HG03280 (cell line): ENCODE measurements at regions not wholly inside any gene's neighbourhood (a gene's known extent, or its start where the extent isn't known, plus 50 kb on each side); places are given as distances from the start of the nearest gene placed in this dataset.
A peak's percentile ranks its signal among the peaks of the same experiment; 100 is the strongest.
"Not testable (repeated sequence)": the region's sequence is repeated elsewhere in the genome, so short reads cannot be mapped to it uniquely, and the experiment has no call there.

ENCODE experiments used
- ATAC-seq: cut with Tn5 transposase; IDR thresholded peaks from one replicate; pipeline ENCODE4 v1.9.1; 2021; ENCODE audit warnings: mild to moderate bottlenecking, moderate library complexity; ENCODE audit not compliant: unreplicated experiment

DNA sequence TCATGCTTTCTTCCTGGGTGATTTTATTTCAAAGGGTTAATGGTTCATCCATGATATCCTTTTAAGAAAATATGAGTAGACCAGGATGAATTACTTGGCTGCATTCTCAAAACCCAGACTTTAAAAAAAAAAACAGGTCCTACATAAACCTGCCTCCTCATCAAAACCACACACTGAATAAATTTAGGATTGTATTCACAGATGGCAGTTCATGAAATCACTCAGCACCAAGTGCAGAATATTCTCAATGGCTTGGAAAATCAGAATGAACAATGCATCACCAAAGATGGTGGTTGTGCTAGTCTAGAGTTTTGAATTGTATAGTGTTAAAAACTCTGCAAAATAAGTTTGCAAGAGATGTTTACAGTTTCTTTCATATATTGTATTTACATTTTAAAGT is 145.4 kb upstream of the GRAMD2B start:
- no peak for ATAC-seq

DNA sequence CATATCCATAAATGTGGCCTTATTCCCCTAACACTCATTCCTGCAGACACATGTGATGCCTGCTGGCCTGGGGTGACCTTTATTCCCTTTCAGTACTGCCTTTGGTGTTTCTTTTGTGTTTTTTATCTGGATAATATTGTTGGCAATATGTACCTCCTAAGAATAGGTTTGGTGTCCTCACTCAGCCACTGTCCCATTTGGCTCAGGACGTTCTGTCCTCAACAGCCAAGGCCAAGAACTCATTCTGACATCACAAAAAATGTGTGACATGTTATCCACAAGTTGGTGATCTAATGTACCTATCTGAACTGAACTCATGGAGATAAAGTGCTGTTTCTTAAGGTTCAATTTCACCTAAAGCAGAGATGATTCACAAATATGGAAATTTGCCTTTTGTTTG is 142.9 kb upstream of the GRAMD2B start:
- no peak for ATAC-seq

DNA sequence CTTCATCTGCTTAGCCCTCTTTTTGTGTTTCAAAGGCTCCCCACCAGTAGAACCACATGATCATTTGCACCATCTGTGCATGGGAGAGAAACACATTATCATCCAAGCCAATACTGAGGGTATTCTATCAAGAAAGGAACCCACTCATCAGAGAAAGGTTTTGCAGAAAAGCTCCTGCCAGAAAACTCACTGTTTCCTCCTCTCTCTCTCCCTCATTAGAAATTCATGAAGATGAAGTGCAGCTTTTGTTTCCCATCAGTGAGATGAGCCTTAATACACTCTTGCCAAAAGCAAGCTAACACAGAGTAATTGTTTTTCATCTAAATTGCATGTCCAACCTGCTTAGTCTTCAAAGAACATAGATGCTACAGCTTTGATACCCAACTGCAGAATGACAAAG is 142.4 kb upstream of the GRAMD2B start:
- ATAC-seq = no peak

DNA sequence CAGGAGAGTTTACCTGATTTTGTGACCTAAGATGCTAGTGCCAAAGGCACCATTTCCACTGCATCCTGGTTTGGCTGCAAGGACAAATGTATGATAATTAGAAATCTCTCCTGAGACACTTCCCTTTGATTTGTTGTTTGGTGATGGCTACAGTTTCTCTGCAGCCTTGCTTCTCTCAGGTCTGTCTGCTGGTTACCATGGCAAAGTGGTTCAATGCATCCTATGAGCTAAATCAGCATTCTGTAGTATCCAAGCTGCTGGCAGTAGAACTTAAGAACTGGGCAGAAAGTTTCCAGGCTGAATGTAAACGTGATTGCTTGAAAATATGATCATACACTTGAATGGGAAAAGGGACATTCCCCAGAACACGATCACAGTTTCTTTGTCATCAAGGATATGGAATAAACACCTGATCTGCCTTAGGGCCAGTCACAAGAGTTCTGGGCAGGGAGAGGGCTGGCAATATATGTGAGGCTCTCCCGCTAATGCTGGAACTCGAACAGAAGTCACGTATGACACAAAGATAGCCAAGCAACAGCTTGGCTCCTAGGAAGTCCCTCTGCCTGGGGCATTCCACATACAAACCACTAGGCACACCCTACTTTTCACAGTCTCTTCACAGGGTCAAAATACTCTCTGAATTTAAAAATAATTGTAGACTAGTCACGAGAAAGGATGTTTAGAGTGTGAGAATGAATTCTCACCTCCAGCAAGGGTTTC is 138.1 kb upstream of the GRAMD2B start:
- ATAC-seq = no peak

DNA sequence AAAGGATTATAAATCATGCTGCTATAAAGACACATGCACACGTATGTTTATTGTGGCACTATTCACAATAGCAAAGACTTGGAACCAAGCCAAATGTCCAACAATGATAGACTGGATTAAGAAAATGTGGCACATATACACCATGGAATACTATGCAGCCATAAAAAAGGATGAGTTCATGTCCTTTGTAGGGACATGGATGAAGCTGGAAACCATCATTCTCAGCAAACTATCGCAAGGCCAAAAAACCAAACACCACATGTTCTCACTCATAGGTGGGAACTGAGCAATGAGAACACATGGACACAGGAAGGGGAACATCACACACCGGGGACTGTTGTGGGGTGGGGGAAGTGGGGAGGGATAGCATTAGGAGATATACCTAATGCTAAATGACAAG is 127.1 kb upstream of the GRAMD2B start:
- ATAC-seq = not testable (repeated sequence)

DNA sequence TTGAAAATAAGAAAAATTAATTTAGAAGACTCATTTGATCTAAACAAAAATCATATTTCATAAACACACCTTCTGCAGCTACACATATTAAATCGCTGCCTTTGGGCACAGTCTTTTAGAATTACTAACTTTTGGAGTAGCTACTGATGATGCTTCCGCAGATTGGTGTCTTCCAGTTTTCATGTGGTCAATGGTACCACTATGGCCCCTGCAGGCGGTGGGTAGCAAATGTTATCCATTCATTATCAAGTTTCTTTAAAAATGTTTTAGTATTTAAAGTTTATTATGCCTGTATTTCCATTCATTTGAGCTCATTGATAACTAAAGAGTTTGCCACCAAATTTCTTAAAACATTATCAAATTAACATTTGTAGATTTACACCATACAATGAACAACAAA is 122.9 kb upstream of the GRAMD2B start:
- no peak for ATAC-seq

DNA sequence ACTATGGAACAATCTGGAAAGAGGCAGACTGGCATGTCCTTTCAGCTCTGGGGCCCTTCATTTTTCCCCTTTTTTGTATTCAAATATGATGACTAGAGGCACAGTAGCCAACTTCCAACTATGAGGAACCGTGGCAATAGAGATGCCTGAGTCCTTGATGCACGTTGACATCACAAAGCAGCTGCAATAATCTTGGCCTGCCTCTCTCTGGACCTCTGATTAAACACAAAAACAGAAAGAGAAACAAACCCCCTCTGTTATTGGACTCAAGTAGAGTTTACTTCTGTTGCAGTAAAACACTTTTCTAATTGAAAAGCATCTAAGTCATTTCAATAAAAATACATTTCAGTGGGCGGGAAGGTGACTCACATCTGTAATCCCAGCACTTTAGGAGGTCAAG is 122.2 kb upstream of the GRAMD2B start:
- ATAC-seq = no peak

DNA sequence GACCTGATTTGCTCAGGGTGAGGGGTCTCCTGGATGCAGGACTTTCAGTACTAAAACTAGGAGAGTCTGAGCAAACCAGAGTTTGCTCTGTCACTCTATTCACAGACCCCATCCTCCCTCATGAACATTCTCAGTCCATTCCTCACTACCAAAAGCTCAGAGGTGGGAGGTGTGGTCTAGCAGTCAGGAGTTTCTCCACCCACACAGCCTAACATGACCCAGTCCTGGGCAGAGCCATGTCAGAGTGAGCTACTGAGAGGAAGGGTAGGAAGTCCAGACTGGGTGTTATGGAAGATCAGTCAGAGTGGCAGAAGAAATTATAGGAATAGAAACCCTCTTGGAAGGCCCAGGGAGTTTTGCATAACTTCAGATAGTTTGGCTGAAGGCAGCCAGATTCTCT is 113.3 kb upstream of the GRAMD2B start:
- ATAC-seq = no peak

DNA sequence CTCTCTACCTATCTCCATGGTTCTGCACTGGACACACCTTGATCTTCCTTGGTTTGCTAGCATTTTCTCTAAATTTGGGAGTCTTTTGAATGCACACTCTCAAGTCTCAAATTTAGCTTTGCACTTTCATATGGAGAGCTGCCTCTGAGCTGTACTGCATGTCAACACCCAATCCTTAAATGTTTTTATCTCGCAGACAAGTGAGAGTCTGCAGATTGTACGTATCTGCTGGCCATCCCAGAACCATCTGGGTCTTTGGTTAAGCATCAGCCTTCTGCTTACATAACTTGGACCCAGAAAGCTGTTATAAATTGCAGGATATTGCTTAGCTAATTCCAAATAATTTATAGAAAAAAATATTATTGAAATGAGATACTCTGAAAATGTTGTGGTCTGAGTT is 111.4 kb upstream of the GRAMD2B start:
- no peak for ATAC-seq

DNA sequence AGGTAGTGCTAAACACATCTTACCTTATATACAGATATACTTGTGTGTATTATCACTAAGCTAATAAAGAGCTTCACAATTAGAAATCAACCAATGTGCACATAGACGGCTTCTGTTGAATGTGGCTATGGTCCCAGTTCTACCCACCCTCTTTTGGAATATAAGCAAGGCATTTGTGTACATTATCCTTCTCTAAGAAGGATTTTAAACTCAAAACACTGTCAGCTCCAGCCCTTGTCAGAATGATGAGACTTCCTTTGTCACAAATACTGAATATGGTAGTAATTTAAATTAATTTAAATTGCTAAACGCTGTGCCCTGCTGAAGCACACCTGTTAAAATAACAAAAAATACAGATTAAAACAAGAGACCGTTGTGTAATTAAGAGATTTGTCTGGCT is 107.9 kb upstream of the GRAMD2B start:
- ATAC-seq = no peak

DNA sequence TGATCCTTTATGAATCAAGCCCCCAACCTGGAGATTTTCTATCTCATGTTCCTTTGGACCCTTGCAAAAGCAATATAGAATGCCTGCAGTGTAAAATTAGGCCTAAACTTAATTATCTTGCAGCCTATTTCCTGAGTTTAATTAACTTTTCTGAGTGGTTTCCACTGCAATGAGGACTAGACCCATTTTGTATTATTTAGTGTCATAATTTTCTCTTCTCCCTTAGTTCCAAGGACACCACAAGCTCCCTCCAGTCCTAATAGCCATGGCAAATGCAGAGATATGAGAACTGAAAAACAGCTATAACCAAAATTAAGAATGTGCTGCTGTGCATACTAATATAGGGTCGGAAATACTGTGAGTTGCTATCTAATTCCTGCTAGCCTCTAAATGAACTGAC is 90.9 kb upstream of the GRAMD2B start:
- ATAC-seq = no peak

DNA sequence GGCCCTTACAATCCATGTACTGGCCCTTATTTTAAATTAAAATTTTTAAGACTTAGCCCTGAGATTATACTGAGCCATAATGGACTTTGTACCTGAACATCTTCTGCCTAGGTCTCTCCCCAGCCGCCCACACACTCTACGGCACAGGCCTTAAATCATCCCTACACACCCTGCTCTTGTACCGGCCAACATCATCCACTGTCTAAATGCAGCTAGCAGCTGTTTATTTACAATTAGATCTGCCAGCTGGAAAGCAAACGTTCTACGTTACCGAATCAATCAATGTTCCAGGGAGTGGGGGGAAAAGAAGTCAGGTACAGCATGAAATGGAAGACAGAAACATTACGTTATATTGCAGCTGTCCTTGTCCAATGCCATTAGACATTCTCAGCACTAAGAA is 88.4 kb upstream of the GRAMD2B start:
- no peak for ATAC-seq

DNA sequence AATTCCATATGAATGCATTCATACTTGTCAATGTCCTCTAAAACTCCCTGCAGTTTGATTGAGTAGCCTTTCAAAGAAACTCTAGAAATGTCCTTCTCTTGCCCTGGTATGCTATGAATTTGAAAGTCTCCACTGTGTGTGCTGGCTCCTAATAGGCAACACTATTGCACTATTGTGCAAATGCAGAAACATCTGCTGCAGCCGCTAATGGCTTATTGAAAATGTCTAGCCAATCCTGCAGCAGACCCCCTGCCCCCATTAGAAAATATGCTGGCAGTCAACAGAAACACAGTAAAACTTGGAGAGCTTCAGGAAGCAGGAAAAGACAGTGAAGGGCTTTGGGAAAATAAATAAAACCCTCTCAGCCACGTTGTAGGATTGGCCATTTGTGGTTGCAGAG is 87.3 kb upstream of the GRAMD2B start:
- ATAC-seq = no peak

DNA sequence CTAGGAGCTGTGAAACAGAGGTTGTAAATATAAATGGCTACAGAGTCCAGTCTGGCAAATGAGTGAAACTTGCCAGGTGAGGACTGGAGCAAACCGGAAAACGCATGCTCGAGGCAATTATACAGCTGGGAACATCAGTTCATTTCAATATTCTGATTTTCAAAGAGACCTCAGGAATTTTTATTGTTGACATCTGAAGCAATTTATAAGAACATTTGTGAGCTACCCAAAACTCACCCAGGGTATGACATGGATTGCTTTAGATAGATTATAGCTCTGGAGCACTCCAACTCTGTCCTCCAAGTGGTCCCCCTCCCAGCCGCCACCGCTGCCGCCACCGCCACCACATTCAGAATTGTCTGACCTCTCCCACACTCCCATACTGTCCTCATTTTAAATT is 84.6 kb upstream of the GRAMD2B start:
- no peak for ATAC-seq

DNA sequence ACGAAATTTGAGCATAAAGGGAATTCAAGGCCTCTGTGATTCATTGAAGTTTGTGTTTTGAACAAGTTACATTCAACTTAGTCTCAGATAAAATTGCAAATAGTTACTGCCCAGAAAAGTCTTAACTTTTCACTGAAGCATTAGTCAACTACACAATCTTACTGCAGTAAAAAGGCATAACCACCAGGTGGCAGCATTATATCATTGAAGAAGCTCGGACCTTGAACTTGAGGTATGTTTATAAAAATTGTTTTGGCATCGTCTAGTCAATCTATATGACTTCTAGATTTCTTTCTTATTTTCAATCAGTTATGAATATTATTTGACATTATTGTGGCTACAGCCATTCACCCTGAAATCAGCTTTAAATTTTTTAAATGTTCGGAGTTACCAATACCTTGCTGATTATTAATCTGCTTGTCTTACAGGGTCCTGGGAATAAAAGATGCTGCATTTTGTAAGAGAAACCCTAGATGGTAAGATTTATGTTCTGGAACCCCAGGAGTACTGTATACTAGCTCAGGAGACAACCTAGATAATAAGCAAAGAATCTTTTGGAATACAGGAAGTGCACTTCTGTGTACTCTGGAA is 83.9 kb upstream of the GRAMD2B start:
- peak; percentile 70 for ATAC-seq

DNA sequence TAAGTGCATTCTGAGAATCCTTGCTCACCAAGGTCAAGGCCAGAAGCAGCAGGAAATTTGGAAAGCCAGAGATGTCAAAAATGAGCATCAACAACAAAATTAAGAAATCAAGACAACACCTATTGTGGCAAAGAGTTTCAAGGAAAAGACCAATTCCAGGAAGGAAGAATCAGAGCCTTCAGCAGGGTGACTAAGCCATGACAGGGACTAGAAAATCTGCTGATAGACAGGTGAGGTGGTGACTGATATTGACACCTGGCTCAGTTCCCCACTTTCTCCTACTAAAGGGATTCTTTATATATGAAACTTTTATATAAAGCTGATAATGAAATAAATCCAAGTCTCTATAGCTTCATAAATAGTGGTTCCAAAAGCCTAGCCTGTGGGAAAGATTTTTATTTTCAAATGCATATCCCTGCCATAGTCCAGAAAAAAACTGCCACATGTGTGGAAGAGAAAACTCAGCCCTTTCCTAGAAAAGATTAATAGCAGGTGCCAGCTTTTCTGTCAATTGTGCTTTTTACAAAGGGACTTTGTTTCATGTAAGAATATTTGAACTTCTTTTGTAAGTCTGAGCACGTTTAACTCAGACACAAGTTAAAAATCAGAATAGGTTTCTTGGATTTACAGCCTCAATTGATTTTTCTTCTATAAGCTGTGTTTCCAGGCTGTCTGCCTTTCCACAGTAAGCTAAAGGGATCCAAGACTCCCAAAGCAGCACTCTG is 81.1 kb upstream of the GRAMD2B start:
- ATAC-seq = no peak

DNA sequence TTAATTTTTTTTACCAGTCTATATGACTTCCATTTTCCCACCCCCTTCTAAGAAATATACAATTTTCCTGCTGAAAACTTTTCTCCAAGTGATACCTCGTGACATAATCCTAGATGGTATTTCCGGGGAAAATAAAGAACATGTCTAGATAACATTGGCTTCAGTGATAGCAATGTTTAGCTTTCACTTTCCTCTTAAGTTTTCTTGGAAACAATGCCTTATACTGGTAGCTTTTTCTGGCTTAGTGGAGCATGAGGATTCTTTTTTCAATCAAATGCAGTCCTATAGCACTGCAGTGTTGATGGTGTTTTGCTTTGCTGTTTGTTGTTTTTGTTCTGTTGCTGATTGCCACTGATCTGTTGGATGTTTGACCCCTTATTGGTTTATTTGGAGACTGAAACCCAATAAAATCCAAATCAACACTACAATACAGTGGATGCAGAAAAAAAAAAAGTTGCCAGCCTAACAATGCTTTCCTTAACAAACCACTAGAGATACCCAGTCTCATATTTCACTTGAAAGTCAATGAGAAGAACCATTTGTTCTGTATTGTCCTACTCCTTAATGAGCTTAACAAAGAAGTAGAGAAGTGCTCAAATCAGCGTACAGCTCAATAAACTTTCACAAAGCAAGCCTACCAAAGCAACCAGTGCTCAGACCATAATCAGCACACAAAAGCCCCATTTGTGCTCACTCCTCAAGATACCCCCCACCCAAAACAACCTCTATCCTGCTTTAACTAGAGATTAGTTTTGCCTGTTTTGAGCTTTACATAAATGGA is 74.2 kb upstream of the GRAMD2B start:
- no peak for ATAC-seq

DNA sequence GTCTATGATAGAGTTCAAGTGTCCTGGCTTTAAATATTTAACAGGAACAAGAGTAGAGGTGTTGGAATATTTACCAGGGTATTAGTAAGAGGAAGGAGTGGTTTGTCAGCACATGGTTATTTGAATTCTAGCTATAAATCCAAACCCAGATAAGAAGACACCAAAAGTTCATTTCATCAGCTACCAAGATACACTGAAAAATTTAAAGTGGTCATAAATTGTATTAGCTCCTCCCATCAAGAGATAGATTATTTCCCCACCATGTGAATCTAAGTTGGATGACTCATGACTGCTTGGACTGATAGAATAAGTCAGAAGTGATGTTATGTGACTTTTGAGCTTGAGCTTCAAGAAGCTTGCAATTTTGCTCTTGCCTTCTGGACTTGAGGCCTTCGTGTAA is 72.1 kb upstream of the GRAMD2B start:
- no peak for ATAC-seq

DNA sequence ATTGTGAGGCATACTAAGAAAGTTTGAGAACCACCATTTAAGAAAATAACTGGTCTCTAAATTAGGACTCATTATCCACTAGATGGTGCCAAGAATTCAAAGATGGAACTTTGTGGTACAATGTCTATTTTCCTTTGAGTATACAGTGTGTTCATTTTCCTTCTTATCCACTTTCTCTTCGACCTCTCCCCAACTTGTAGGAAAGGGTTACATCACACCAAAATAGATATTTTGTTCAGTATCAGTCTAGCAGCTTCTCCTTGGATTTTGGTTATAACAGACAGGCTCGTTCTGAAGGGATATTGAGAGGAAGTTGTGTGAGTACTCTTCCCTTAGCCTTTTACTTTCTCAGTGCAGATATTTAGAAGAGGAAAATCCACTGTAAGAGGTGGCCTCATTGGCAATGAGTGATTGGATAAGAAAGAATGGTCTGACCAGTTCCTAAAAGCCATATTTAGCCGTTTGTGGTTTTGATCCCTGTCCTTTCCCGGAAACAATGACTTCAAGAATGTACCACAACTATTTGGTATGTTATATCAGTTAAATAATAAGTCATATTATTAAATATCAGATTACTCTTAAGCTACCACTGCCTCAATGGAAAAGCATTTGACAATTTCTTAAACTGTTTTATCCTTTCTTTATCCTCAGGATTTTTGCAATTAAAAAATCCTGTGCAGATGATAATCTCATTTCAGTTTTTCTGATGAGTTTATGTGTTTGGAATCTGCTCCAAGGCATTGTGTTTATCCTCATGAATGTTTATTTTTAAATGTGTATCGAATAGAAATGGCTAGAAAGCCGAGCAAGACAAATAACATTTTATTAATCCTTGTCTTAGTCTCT is 69.0 kb upstream of the GRAMD2B start:
- ATAC-seq = no peak

DNA sequence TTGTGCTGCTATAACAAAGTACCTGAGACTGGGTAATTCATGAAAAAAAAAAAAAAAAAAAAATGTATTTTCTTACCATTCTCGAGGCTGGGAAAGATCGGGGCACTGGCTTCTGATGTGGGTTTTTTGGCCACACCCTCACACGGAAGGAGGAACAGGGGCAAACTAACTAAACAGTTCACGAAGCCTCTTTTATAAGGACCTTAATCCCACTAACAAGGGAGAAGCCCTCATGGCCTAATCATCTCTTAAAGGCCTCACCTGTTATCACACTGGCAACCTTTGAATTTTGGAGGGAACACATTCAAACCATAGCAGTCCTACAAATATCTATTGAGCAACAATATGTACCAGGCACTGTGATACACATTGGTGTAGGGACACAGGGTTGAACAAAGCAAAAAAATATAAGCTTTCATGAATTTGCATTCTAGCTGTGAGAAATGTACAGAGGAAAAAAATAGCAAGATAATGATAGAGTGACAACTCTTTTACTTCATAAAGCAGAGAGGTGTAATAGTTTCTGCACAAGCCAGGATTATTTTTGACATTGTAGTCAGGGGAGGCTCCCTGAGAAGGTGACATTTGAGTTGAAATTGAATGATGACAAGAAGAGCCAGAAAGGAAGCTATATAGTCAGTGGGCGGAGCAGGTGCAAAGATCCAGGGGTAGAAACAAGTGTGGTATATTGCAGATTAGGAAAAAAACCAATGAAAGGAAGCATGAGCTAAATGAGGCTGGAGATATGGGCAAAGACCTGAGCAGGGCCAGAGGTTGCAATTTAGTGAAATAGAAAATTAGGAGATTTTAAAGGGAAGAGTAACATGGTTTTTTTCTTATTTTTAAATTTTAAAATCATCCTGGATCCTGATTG is 68.1 kb upstream of the GRAMD2B start:
- no peak for ATAC-seq
